ENCODE measurements at regions not wholly inside any gene's neighbourhood (a gene's known extent, or its start where the extent isn't known, plus 50 kb on each side); places are given as distances from the start of the nearest gene placed in this dataset.

- DNase-seq (ENCODE audit: low spot score) = no peak
These were observed 1454.0 kb downstream of the BRD1 start for GRCh38 chr22:48373626-48374173.

- no peak for DNase-seq (ENCODE audit: low spot score)
These were observed 1455.3 kb downstream of the BRD1 start for GRCh38 chr22:48372390-48372789.

- no peak for DNase-seq (ENCODE audit: low spot score)
These were observed 1456.3 kb downstream of the BRD1 start for GRCh38 chr22:48371391-48371790.

- DNase-seq (ENCODE audit: low spot score) = no peak
These were observed 1457.0 kb downstream of the BRD1 start for GRCh38 chr22:48370508-48371325.

GRCh38 chr22:48369789-48370507 lies 1457.7 kb downstream of the BRD1 start:
- DNase-seq (ENCODE audit: low spot score) = no peak

- DNase-seq (ENCODE audit: low spot score) = no peak
These were observed 1458.6 kb downstream of the BRD1 start for GRCh38 chr22:48368975-48369525.

- DNase-seq (ENCODE audit: low spot score) = no peak
These were observed 1459.9 kb downstream of the BRD1 start for GRCh38 chr22:48367731-48368130.

- no peak for DNase-seq (ENCODE audit: low spot score)
These were observed 1461.1 kb downstream of the BRD1 start for GRCh38 chr22:48366591-48366990.

- DNase-seq (ENCODE audit: low spot score) = no peak
These were observed 1461.6 kb downstream of the BRD1 start for GRCh38 chr22:48366056-48366455.

- DNase-seq (ENCODE audit: low spot score) = no peak
These were observed 1462.3 kb downstream of the BRD1 start for GRCh38 chr22:48365386-48365785.

- no peak for DNase-seq (ENCODE audit: low spot score)
These were observed 1464.8 kb downstream of the BRD1 start for GRCh38 chr22:48362721-48363404.

GRCh38 chr22:48361099-48361639 lies 1466.5 kb downstream of the BRD1 start:
- no peak for DNase-seq (ENCODE audit: low spot score)

GRCh38 chr22:48359613-48359965 lies 1468.1 kb downstream of the BRD1 start:
- no peak for DNase-seq (ENCODE audit: low spot score)

- DNase-seq (ENCODE audit: low spot score) = no peak
These were observed 1468.6 kb downstream of the BRD1 start for GRCh38 chr22:48358886-48359612.

- DNase-seq (ENCODE audit: low spot score) = no peak
These were observed 1469.7 kb downstream of the BRD1 start for GRCh38 chr22:48357961-48358360.

- no peak for DNase-seq (ENCODE audit: low spot score)
These were observed 1470.5 kb downstream of the BRD1 start for GRCh38 chr22:48357196-48357595.

GRCh38 chr22:48356731-48357130 lies 1470.9 kb downstream of the BRD1 start:
- no peak for DNase-seq (ENCODE audit: low spot score)

- no peak for DNase-seq (ENCODE audit: low spot score)
These were observed 1473.6 kb downstream of the BRD1 start for GRCh38 chr22:48354096-48354495.

GRCh38 chr22:48353116-48353947 lies 1474.3 kb downstream of the BRD1 start:
- no peak for DNase-seq (ENCODE audit: low spot score)
